ENCODE measurements at regions not wholly inside any gene's neighbourhood (a gene's known extent, or its start where the extent isn't known, plus 50 kb on each side); places are given as distances from the start of the nearest gene placed in this dataset.

GRCh38 chr18:46411867-46412690, 244.9 kb downstream of the LOXHD1 start:
- H3K9me3 Mint-ChIP-seq = no peaks in the 10 kb centered on the region
- no peaks in the 10 kb centered on the region for H3K36me3 Mint-ChIP-seq
- no peak overlapping the region for H3K27ac Mint-ChIP-seq
- no peak overlapping the region for H3K4me3 Mint-ChIP-seq
- no peaks in the 10 kb centered on the region for H3K4me1 Mint-ChIP-seq
- ATAC-seq = no peak
- peaks cover 20% of the 10 kb centered on the region for H3K27me3 Mint-ChIP-seq

DNA sequence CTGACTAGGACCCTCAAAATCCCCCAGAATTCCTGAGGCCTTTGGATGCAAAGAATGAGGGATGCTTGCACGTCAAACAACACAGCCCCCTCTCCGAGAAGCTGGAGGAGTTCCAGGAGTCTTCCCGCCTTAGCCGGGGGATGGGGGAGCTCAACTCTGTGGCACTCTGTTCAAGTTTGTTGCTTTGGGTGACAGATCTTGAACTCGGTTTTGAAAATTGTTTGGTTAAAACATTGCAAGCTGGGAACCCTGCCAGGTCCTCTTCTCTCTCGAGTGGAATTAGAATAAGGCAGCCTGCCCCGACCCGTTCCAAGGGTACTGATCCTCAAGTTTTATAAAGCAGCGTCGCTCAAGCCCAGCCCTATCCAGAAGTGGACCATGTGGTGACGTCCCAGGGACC, 244.1 kb downstream of the LOXHD1 start:
- H3K4me1 Mint-ChIP-seq = no peaks in the 10 kb centered on the region
- H3K36me3 Mint-ChIP-seq = no peaks in the 10 kb centered on the region
- peaks cover 12% of the 10 kb centered on the region for H3K27me3 Mint-ChIP-seq
- ATAC-seq = no peak
- H3K27ac Mint-ChIP-seq = no peak overlapping the region
- no peaks in the 10 kb centered on the region for H3K9me3 Mint-ChIP-seq
- H3K4me3 Mint-ChIP-seq = no peak overlapping the region

GRCh38 chr18:46413684-46414083, 243.3 kb downstream of the LOXHD1 start:
- ATAC-seq = no peak
- Mint-ChIP-seq H3K27me3 (peaks cover 4% of the 10 kb centered on the region), H3K4me3 (no peak overlapping the region), H3K27ac (no peak overlapping the region), H3K36me3 (no peaks in the 10 kb centered on the region), H3K9me3 (no peaks in the 10 kb centered on the region), H3K4me1 (no peaks in the 10 kb centered on the region)

DNA sequence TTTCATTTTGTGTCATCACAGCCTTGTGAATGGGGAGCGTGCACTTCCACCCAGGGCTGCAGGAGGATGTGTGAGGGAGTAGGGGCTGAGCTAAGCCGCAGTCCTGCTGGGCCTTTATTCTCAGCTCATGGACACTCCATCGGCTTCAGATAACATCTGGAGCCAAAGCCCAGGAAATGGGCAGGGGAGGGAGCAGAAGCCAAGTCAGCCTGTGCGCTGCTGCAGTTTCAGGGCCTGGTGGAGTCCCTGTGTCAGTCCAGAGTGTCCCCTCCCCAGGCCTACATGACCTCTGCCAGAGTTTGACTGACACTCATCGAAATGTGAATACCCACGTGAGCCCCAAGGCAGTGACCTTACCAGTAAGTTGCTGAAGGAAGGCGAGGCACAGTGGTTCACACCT, 242.2 kb downstream of the LOXHD1 start:
- Mint-ChIP-seq H3K27me3 (no peaks in the 10 kb centered on the region), H3K36me3 (no peaks in the 10 kb centered on the region), H3K4me3 (no peak overlapping the region), H3K9me3 (no peaks in the 10 kb centered on the region), H3K27ac (no peak overlapping the region), H3K4me1 (peaks cover 9% of the 10 kb centered on the region)
- no peak for ATAC-seq

- Mint-ChIP-seq H3K36me3 (no peaks in the 10 kb centered on the region), H3K9me3 (no peaks in the 10 kb centered on the region), H3K4me1 (peaks cover 12% of the 10 kb centered on the region), H3K4me3 (no peak overlapping the region), H3K27ac (no peak overlapping the region), H3K27me3 (no peaks in the 10 kb centered on the region)
- ATAC-seq = no peak
Measured at GRCh38 chr18:46415532-46416252, 241.3 kb downstream of the LOXHD1 start.

- no peak for ATAC-seq
- no peak overlapping the region for H3K27ac Mint-ChIP-seq
- H3K4me1 Mint-ChIP-seq = peaks cover 12% of the 10 kb centered on the region
- H3K27me3 Mint-ChIP-seq = no peaks in the 10 kb centered on the region
- no peak overlapping the region for H3K4me3 Mint-ChIP-seq
- no peaks in the 10 kb centered on the region for H3K36me3 Mint-ChIP-seq
- H3K9me3 Mint-ChIP-seq = no peaks in the 10 kb centered on the region
Measured at GRCh38 chr18:46416706-46417638, 240.0 kb downstream of the LOXHD1 start.

- H3K4me3 Mint-ChIP-seq = no peak overlapping the region
- no peak overlapping the region for H3K27ac Mint-ChIP-seq
- no peaks in the 10 kb centered on the region for H3K27me3 Mint-ChIP-seq
- peaks cover 12% of the 10 kb centered on the region for H3K4me1 Mint-ChIP-seq
- peak; percentile 3 for ATAC-seq
- no peaks in the 10 kb centered on the region for H3K36me3 Mint-ChIP-seq
- no peaks in the 10 kb centered on the region for H3K9me3 Mint-ChIP-seq
Measured at GRCh38 chr18:46418663-46419260, 238.3 kb downstream of the LOXHD1 start.

DNA sequence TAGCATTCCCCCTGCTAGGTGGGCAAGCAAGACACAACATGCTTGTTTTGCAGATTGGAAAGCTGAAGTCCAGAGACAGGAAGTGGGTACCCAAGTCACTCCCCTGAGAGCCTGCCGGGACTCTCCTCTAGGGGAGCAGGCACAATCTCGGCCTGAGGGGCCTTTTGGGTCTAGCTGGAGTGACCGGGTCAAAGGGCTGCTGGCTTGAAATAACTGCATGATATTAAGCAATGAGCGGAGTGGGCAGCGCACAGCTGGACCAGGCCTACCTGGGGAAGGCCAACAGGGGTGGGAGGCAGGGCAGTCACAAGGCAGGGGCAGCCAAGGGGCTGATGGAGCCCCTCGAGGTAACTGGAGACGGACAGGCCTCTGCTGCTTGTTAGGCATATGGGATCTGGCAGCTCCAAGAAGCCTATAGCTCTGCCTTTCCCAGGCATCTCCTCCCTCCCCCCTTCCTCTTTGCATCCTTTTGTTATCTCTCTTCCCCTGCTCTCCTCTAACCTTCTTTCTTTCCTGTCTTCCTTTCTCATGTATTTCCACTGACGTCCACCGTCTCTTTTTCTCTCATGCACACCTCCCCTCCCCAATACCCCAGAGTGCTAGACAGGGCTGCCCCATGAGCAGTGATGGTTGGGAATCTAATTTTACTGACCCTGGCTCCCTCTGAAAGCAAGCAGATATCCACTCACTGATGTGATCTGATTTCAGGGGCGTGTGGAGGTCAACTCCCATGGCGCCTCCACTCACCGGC, 237.5 kb downstream of the LOXHD1 start:
- Mint-ChIP-seq H3K4me1 (peaks cover 12% of the 10 kb centered on the region), H3K27me3 (no peaks in the 10 kb centered on the region), H3K4me3 (no peak overlapping the region), H3K36me3 (no peaks in the 10 kb centered on the region), H3K27ac (no peak overlapping the region), H3K9me3 (no peaks in the 10 kb centered on the region)
- ATAC-seq = peak; percentile 5

GRCh38 chr18:46421973-46422551, 235.0 kb downstream of the LOXHD1 start:
- Mint-ChIP-seq H3K27ac (no peak overlapping the region), H3K4me1 (peaks cover 12% of the 10 kb centered on the region), H3K4me3 (no peak overlapping the region), H3K27me3 (no peaks in the 10 kb centered on the region), H3K36me3 (no peaks in the 10 kb centered on the region), H3K9me3 (no peaks in the 10 kb centered on the region)
- no peak for ATAC-seq

- Mint-ChIP-seq H3K9me3 (no peaks in the 10 kb centered on the region), H3K4me1 (peaks cover 12% of the 10 kb centered on the region), H3K27ac (no peak overlapping the region), H3K27me3 (peaks cover 5% of the 10 kb centered on the region), H3K4me3 (no peak overlapping the region), H3K36me3 (no peaks in the 10 kb centered on the region)
- no peak for ATAC-seq
Measured at GRCh38 chr18:46422552-46423055, 234.4 kb downstream of the LOXHD1 start.

DNA sequence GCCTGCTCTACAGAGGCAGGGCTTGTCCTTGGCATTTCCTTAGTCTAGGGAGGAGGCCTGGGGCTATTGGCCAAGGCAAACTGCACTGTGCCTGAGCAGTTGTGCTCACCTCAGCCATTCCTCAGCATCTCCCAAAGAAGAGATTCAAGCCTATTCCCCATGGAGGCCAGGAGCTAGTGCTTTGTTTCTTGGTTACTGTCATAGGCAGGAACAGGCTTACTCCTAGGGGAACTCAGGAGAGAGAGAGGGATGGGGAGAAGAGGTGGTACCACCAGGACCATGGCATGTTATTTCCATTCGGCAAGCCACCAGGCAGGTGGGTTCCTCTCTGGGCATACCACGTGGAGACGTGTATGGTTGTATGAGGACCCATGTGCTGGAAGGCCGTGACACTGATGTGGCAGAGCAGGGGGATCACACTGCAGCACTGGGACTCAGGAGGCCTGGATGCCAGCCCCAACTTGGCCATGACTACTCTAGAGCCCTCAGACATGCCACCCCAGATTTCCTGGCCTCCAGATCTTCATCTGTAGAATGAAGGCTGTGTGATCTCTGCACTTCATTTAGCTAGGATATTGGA, 233.7 kb downstream of the LOXHD1 start:
- no peak for ATAC-seq
- peaks cover 12% of the 10 kb centered on the region for H3K4me1 Mint-ChIP-seq
- H3K27me3 Mint-ChIP-seq = peaks cover 8% of the 10 kb centered on the region
- no peaks in the 10 kb centered on the region for H3K9me3 Mint-ChIP-seq
- H3K4me3 Mint-ChIP-seq = no peak overlapping the region
- H3K36me3 Mint-ChIP-seq = no peaks in the 10 kb centered on the region
- H3K27ac Mint-ChIP-seq = no peak overlapping the region

DNA sequence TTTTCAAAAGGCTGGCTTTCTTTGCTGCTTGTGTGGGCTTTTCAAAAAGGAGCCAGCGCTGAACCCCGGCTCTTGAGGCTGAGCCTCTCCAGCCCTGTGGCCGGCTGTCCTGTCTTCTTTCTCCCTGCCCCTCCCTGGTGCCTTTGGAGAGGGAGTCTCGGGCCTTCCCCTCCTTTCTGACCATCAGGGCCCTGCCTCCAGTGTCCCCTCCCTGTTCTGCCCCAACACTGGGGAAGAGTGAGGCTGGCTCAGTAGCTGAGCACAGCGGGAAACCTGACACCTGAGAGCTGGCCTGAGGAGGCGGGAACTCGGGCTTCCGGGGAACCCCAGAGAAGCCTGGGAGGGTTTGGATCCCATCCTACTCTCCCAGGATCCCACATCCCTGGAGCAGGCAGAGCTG, 232.1 kb downstream of the LOXHD1 start:
- H3K27me3 Mint-ChIP-seq = peaks cover 8% of the 10 kb centered on the region
- H3K4me1 Mint-ChIP-seq = peaks cover 2% of the 10 kb centered on the region
- H3K4me3 Mint-ChIP-seq = no peak overlapping the region
- H3K36me3 Mint-ChIP-seq = no peaks in the 10 kb centered on the region
- H3K9me3 Mint-ChIP-seq = no peaks in the 10 kb centered on the region
- no peak overlapping the region for H3K27ac Mint-ChIP-seq
- ATAC-seq = no peak

DNA sequence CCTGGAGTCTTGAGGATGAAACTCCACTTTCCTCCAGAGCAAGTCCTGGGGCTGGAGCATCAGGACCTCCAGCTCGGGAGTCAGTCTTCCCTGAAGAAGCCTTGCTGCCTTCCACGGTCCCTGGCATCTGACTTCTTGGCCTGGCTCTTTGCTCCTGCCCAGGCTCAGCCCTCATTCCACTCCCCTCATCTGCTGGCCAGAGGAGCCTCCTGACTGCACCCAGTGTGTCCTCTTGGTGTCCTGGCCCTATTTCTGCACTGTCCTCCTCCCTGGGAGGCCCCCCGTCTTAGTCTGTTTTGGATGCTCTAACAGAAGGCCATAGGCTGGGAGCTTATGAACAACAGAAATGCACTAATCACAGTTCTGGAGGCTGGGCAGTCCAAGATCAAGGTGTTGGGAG, 231.5 kb downstream of the LOXHD1 start:
- H3K9me3 Mint-ChIP-seq = no peaks in the 10 kb centered on the region
- no peak overlapping the region for H3K27ac Mint-ChIP-seq
- H3K36me3 Mint-ChIP-seq = no peaks in the 10 kb centered on the region
- peaks cover 12% of the 10 kb centered on the region for H3K27me3 Mint-ChIP-seq
- no peaks in the 10 kb centered on the region for H3K4me1 Mint-ChIP-seq
- no peak overlapping the region for H3K4me3 Mint-ChIP-seq
- no peak for ATAC-seq
